ENCODE measurements at regions not wholly inside any gene's neighbourhood (a gene's known extent, or its start where the extent isn't known, plus 50 kb on each side); places are given as distances from the start of the nearest gene placed in this dataset.

GRCh38 chr2:7476371-7476770 is 559.2 kb downstream of the RNF144A start:
- no peak for DNase-seq

- DNase-seq = no peak
These were observed 562.4 kb downstream of the RNF144A start for GRCh38 chr2:7479603-7480002.

GRCh38 chr2:7480431-7480830 is 563.2 kb downstream of the RNF144A start:
- DNase-seq = no peak

GRCh38 chr2:7490672-7491071 is 573.5 kb downstream of the RNF144A start:
- DNase-seq = no peak

- no peak for DNase-seq
These were observed 575.5 kb downstream of the RNF144A start for GRCh38 chr2:7492719-7493118.

- no peak for DNase-seq
These were observed 580.0 kb downstream of the RNF144A start for GRCh38 chr2:7497178-7497577.

- no peak for DNase-seq
These were observed 581.8 kb downstream of the RNF144A start for GRCh38 chr2:7499018-7499417.

GRCh38 chr2:7502336-7502735 is 585.1 kb downstream of the RNF144A start:
- DNase-seq = no peak

GRCh38 chr2:7508296-7508943 is 591.2 kb downstream of the RNF144A start:
- DNase-seq = peak; percentile 82

GRCh38 chr2:7510353-7510752 is 593.1 kb downstream of the RNF144A start:
- no peak for DNase-seq

- no peak for DNase-seq
These were observed 596.6 kb downstream of the RNF144A start for GRCh38 chr2:7513834-7514233.

- no peak for DNase-seq
These were observed 598.1 kb downstream of the RNF144A start for GRCh38 chr2:7515327-7515726.

- no peak for DNase-seq
These were observed 599.4 kb downstream of the RNF144A start for GRCh38 chr2:7516484-7517063.

- no peak for DNase-seq
These were observed 599.9 kb downstream of the RNF144A start for GRCh38 chr2:7517088-7517487.

GRCh38 chr2:7517851-7518250 is 600.6 kb downstream of the RNF144A start:
- no peak for DNase-seq

GRCh38 chr2:7523481-7524120 is 606.4 kb downstream of the RNF144A start:
- DNase-seq = no peak

- DNase-seq = no peak
These were observed 607.0 kb downstream of the RNF144A start for GRCh38 chr2:7524195-7524594.

GRCh38 chr2:7525746-7526145 is 608.5 kb downstream of the RNF144A start:
- no peak for DNase-seq

GRCh38 chr2:7527165-7527722 is 610.0 kb downstream of the RNF144A start:
- DNase-seq = no peak

- DNase-seq = no peak
These were observed 612.8 kb downstream of the RNF144A start for GRCh38 chr2:7530001-7530400.

- DNase-seq = no peak
These were observed 621.9 kb downstream of the RNF144A start for GRCh38 chr2:7539077-7539476.

- DNase-seq = no peak
These were observed 622.5 kb downstream of the RNF144A start for GRCh38 chr2:7539760-7540159.

- no peak for DNase-seq
These were observed 635.8 kb downstream of the RNF144A start for GRCh38 chr2:7552825-7553570.

GRCh38 chr2:7555260-7555659 is 638.0 kb downstream of the RNF144A start:
- no peak for DNase-seq

Measured in NCI-H187 treated with DMSO at 0.1 percent for 48 hours (cell line).